ENCODE measurements at regions not wholly inside any gene's neighbourhood (a gene's known extent, or its start where the extent isn't known, plus 50 kb on each side); places are given as distances from the start of the nearest gene placed in this dataset.
"Not testable (repeated sequence)": the region's sequence is repeated elsewhere in the genome, so short reads cannot be mapped to it uniquely, and the experiment has no call there.

DNA sequence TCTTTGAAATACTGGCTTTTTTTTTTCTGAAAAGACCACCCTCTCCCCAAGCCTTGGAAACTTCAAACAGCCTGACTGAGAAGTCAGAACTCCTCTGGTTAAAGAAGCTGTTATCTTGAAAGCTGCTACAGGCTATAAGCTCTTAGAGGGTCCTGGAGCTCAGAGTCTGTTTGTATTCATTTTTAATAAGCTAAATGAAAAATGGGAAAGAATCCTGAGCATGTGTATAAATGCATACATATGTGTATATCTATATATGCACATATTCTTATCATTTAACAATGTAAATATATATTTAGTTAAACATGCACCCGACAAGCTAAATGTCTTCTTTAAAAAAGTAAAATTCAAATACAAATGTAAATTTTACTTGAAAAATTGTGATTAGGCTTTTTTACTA is 494.9 kb upstream of the POU3F2 start:
- no peak for DNase-seq

DNA sequence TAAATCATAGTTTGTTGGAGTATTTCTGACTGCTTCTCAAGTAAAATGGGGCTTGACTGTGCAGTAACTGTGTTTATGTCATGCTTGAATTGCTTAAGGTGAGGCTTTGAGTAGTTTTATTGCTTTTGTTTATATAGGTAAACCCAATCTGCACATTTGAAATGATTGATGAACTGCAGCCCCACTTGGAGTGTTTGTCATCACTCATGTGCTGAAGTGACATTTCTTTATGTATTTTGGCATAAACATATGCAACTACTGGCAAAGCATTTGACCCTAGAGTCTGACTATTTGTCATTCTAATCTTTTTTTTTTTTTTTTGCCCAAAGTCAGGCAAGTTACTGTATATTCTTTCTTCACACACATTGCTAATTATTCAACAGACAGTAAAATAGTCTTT is 491.4 kb upstream of the POU3F2 start:
- no peak for DNase-seq

DNA sequence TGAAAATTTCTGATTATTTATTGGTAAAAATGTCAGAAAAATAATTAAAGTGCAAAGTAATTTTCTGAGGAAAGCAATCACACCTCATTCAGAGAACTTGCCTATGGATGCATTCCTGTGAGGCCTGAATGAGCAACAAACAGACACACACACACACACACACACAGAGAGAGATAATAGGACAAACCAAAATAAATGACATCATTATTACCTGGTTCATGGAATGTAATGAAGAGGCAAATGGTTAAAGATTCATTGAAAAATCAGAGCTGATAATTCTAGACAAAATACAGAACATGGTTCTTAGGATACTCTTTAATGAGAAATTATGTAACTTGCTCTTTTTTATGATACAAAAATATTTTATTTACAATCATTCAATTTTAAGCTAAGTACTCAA is 490.6 kb upstream of the POU3F2 start:
- no peak for DNase-seq

DNA sequence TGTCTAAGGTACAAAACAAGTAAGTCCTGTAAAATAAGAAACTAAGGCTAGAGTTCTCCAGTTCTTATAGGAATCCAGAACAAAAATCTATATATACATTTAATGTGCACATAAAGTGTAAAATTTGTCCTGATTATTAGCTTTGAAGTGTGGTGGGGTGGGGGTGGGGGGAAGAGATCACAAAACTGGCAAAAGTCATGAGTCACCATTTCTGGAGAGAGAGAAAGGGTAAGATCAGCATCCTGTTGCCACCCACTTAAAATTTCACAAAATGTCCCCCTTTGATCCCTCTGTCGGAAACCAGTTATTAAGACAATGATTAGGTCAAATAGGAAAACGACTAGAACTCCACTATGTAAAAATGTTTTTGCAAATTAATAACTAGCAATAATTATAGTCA is 482.0 kb upstream of the POU3F2 start:
- no peak for DNase-seq

DNA sequence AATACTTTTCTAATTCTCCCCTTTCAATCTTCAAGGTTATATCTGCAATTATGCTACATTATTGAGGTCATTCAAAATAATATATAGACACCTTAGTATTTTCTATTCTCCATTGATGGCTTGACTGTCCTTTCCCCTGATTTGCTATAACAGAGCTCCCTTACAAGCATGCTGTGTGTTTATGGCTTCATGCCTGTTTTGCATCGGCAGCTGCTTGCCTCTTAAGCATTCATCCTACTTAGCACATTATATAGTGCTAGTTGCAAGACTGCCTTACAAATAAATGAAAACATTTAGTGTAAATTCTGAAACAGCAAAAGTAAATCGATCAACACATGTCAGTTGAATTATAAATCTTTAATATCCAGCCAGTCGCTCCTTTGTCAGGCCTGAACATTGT is 476.2 kb upstream of the POU3F2 start:
- DNase-seq, result no peak

DNA sequence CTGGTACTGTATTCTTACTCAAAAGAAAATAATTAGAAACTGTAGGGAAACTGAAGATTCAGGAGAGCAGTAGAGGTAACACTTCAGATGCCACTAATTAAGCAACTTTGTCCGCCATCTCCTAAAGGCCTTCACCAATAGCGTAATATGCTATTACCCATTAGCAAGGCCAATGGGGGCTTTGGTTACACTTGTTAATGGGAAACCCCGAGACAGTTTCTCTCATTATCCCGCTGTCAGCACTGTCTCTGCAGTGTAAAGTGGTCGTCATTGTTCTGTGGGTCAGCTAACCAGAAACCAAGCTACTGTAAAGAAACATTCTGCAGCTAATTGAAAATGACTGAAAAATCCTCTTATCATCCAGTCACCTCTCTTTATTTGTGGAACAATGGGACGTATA is 468.0 kb upstream of the POU3F2 start:
- DNase-seq, result no peak

DNA sequence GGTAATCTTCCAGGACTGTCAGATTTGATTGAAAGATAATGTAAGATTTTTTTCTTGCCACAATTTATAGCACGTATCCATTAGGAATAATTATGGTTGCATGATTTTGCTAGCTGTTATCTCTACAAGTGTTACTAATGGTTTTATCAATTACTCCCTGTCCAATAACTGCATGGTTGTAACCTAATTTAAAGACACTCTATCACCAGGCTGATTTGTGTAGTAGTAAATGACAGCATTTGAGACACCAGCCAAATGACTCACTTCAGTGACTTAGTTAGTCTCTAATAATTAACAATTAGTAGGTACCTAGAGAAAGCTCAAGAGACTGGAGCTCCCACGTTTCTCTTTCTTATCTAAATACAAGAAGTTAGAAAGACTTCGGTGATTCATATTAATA is 453.8 kb upstream of the POU3F2 start:
- DNase-seq, result no peak

DNA sequence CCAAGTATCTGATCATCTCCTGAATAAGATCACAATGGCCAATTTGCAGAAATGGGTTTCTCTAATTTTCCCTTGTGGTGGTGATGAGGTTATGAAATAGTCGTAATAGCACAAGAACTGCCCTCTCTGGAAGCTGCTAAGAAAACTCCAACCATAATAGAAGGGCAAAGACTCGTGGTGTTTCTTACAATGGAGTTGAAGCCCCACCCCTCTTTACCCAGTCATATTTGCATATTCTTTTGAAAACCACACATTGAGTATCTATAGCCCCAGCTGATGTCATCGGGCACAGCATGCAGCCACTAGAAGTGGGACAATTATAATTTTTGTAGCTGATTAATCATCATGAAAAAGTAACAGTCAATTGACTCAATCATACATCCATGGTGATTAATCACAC is 452.1 kb upstream of the POU3F2 start:
- DNase-seq, result no peak

DNA sequence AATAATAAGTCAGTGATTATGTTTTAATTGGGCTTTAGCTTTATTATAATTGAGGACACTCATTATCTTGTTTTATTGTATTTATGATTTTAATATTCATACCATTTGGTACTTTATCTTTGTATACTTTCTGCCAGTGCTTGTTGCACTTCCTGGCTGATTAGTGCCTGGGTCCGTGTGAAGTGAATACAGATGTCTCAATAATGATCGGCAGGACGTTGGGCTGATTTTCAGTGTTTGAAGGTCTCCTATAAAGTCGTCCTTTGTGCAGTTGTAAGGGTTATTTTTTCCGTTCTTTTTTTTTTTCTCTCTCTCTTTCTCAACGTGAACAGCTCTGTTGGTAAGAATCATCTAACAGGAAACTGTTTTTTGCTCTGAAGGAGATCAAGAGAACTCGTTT is 450.0 kb upstream of the POU3F2 start:
- DNase-seq, result no peak

DNA sequence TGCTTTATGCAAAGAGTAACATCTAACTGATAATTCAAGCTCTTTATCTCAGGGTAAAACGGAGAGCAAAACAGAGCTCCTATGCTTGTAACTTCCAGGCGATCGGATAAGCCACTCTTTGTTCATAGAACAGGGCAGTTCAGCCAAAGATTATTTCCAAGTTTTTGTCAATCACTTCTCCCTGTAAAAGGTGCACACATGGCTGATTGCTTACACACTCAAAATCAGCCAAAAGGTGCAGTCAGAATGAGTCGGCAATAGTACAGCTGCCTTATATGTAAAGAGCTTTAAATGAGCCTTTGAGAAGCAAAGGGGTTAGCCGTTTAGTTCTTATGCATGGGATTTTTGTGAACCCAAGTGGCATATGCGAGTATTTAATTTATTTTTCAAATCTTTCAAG is 449.6 kb upstream of the POU3F2 start:
- DNase-seq, result no peak

DNA sequence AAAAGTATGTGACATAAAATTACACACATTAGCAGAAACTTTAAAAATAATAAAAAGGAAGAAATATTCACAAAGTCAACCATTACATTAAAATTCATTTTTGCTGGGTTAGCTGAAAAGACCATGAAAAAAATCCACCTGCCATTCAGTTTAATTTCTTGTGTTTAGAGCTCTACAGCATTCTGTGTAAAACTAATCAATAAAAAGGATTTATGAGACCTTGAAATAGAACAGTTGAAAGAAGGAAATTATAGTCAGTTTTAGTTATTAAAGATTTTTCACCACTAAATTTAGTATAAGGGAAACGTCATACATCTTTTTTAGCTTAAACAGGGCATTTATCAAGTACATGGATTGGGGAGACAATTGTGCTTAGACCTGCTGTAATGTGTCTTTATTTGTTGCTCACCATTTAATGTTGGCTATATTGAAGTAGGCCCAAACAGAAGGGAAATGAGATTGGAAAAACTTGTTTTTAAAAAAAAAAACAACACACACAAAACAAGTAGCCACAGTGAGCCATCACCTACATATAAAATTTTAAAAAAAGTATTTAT is 438.7 kb upstream of the POU3F2 start:
- DNase-seq, result no peak

DNA sequence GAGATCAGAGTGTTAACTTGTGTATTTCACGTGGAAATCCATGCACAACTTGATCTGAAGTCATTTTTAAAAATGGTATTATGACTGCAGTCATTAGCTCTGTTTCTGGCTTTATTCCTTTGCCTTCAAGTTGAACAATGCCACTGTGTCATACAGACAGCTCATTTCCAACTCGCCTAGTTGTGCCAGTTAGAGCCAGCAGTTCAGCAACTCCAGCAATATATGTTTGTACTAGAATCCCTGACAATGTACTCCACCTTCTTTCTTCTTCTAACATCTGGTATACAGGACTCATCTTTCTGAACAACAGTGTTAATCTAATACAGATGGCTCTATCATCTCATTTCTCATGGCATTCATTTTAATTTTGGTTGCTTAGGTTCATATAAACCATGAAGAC is 418.3 kb upstream of the POU3F2 start:
- no peak for DNase-seq

DNA sequence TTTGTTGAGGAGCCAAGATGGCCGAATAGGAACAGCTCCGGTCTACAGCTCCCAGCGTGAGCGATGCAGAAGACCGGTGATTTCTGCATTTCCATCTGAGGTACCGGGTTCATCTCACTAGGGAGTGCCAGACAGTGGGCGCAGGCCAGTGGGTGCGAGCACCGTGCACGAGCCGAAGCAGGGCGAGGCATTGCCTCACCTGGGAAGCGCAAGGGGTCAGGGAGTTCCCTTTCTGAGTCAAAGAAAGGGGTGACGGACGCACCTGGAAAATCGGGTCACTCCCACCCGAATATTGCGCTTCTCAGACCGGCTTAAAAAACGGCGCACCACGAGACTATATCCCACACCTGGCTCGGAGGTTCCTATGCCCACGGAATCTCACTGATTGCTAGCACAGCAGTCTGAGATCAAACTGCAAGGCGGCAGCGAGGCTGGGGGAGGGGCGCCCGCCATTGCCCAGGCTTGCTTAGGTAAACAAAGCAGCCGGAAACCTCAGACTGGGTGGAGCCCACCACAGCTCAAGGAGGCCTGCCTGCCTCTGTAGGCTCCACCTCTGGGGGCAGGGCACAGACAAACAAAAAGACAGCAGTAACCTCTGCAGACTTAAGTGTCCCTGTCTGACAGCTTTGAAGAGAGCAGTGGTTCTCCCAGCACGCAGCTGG is 417.7 kb upstream of the POU3F2 start:
- DNase-seq, result not testable (repeated sequence)

DNA sequence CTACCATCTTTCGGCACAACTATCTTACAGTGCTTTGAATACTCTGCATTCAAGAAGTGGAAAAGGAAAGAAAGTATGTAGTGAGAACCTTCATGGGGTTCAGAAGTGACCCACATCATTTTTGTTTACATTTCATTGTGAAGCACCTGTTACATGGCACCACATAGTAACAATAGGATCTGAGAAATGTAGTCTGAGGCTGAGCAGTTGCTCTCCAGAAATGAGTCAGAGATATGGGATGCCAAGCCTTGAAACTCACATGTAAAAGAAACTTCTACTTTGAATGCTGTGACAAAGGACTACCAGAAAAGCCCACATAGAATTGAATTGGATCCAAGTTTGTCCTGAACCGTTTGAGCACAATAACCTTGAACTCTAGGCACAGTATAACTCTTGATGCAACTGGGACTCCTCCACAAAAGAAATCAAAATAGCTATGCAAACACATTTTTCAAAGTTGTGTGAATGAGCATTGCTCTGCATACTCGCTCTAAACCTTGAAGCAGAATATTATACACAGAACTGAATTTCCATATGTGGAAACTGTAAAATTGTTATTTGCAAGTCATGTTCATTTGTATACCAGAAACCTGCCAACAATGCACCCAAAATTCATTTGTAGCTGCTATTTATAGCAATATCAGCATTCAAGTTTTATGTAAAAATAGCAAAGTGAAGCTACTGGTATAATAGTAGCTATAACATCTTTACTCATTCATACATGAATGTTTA is 400.9 kb upstream of the POU3F2 start:
- no peak for DNase-seq

DNA sequence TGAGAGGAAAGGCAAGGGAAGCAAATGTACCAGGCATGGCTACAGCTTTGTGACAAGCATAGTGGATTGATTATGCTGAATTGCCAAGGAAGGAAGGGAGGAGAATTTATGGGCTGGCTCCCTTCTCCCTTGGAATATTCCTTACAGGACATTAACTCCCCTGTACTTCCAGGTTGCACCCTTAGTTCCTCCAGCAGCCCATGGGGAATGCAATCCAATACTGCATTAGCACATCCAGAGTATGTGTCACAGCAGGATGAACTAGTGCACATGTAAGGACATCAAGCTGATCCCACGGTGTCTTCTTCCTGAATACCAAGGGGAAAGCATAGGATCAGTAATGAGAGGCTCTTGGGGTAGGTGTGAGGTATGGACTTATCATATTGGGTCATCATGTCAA is 390.7 kb upstream of the POU3F2 start:
- no peak for DNase-seq

DNA sequence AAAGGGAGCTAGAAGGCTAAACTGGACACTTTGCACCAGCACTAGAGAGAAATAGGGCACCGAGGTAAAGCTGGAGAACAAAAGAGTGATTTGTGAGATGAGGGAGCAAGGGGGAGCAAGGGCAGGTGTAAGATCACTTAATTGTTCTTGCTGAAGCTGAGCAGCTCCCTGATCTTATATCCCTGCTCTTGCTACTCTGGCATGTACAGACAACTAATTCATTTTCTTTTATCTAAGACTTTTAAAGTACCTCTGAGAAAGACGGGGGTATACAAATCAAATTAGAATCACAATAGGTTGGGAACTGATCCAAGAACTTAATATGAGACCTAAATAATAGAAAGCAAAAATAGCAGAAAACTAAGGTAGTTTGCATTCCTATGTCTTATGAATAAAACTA is 381.7 kb upstream of the POU3F2 start:
- DNase-seq, result no peak

DNA sequence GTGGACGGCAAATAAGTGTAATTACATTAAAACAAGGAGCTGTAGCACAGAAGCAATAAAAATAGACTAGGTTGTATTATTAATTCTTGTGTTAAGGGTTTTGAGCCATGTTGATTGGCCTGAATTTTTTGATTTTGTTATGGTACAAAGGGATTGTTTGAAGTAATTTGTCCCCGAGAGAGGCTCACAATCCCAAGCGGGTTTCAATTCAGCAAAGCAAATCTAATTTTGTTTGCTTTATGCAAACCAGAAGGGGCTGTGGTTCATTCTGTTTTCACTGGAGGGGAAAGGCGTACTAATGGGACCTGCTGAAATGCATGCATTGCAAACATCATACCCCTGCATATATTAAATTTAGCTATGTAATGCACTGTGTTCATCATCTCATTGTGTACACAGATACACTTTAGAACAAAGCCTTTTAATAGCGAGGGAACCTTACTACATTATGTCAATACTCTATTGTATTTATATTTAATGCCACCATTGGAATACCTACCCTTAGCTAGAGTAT is 379.5 kb upstream of the POU3F2 start:
- DNase-seq, result no peak

DNA sequence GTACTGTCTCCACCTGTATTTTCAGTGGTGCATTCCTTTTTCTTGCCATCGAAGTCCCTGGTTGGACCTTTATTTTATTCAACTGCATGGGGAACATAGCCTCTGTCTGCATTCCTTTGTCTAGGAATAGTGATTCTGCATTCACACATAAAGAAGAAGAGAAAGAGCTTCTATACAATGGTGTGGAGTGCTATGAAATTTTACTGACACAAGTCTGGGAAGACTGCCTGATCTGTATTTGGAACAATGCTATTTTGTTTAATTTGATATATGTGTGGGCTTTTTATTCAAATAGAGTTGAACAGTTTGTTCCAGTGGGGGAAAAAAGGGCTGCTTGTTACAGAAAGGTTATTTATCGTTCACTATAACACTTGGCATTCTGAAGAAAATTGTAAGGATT is 375.7 kb upstream of the POU3F2 start:
- DNase-seq, result no peak

DNA sequence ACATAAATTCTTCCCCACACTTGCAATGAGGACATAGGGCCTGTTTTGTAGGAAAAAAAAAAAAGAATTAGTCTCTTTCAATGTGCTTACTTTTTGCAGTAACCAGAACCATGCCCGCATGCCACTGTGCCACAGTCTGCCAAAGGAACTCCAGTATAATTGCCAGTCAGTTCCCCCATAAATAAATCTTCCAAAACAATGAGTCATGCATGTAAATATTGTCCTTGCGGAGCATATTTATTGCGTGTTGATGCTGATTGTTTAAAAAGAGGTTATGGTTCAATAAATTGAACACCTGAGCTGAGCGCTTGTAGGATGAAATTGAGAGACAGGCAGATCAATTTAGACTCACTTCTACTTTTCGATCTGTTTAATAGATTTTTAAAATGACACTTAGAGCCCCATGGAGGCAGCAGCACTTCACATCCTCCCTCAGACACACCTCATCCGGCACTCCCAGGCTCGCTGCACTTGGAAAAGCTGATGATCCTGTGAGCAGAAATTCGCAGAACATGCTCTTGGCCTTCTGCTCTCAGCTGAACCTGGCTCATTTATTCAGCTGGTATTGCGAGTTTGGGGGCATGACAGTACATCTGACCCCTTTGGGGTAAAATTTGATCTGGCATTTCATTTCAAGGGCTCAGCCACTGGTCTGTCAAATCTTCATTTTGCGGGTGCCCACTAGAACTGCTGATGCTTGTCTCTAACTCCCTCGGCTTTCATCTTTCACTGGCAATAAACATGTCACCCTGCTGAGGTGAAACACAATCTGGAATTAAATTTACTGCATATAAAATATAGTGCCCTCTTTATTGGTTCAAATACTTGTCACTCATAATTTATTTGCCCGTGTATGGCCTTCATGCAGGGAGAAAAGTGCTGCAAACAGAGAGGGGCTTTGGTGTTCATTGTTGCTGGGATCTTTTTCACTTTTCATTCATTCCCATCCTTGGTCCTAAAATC is 371.1 kb upstream of the POU3F2 start:
- DNase-seq, result no peak

DNA sequence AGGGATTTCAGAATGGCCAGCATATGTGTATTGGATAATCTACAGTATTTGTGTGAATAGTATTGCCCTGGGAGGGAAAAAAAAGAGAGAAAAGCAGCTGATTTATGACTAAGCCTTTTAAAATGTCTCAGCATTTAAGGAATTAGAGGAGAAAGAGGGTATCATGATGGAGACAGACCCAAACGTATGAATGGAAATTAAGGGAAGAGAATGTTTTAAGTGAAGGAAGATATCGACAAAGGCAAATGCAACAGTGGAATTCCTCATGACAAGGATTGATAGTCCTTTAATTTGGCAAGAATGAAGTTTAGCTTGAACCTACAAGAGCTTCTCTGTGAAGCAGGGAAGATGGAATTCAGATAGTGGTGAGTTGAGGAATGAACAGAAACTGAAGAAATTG is 367.3 kb upstream of the POU3F2 start:
- DNase-seq, result no peak

DNA sequence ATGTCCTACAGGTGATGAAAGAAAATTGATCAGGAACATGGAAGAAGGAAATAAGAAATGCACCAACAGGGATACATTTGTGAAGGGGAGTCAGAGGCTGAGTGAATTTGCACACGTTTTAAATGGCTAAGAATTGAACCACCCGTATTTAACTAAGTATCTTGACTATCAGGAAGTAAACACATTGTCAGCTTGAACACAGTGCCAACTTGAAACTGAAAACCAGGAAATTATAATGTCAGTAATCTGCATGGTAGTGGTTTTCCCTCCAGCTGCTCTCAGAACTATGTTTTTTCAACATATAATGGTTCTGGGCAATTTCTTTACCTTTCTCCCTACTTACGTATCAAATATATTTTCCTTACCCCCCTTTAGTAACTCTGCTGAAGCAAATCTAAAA is 366.5 kb upstream of the POU3F2 start:
- no peak for DNase-seq

DNA sequence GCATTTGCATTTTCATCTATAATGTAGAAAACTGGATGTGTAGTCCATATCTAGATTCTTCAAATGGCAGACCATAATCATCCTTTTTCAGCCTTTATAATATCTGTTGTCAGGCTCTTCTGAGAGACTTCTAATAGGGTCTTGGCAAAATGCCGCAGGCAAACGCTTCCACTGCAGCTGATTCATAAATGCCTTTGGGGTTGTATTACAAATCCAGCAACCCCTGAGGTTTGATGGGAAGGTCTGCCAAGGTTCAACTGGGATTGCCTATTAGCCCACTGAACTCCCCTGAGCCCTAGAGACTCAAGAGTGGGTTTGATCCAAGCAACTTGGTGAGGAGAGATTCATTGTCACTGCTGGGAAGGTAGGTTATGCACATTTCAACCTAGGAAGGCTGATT is 365.2 kb upstream of the POU3F2 start:
- DNase-seq, result no peak

DNA sequence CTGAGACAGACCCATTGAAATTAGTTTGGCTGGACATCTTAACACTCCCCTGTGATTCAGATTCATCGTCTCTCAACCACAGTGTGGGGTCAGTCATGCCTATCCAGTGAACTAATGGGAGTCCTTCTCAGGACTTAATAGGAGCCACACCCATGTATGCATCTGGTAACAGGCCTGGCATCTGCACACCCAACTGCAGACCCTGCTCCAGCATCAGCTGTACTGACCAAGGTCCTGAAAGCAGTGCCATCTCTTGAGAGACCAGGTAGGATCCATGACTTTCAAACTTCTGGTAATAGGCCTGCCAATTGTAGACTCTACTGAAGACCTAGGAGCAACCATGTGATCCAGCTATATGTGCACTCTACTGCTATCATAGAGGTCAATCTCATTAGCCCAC is 363.6 kb upstream of the POU3F2 start:
- DNase-seq, result no peak
